Neural cell (in vitro differentiated cells): ENCODE measurements at regions not wholly inside any gene's neighbourhood (a gene's known extent, or its start where the extent isn't known, plus 50 kb on each side); places are given as distances from the start of the nearest gene placed in this dataset.

Experiments used
- H2AFZ ChIP-seq: fragments of 200-600, 300-800 bp; sonication (generic), shearing (Covaris generic); 2 replicates; pipeline ENCODE4 v1.6.0; 2014; ENCODE audit warnings: low read depth, mild to moderate bottlenecking, antibody characterized with exemption, low read length, moderate library complexity
- H3F3A ChIP-seq: fragments of 200-600 bp; shearing (Covaris generic); 2 replicates; pipeline ENCODE4 v1.6.1; 2016; ENCODE audit warnings: mild to moderate bottlenecking, moderate library complexity, mixed read lengths, antibody characterized with exemption, low read length; ENCODE audit not compliant: insufficient read depth, poor library complexity, severe bottlenecking
- H3K27ac ChIP-seq: fragments of 200-600, 300-800 bp; sonication (generic), shearing (Covaris generic); 2 replicates; pipeline ENCODE4 v1.5.1; 2014; ENCODE audit warnings: mild to moderate bottlenecking, low read length, moderate library complexity
- H3K27me3 ChIP-seq: fragments of 300-800, 200-600 bp; sonication (generic), shearing (Covaris generic); 2 replicates; pipeline ENCODE4 v1.6.0; 2014; ENCODE audit warnings: mild to moderate bottlenecking, low read depth, low read length, moderate library complexity; ENCODE audit not compliant: insufficient read depth
- H3K36me3 ChIP-seq: fragments of 300-800, 200-600 bp; sonication (generic), shearing (Covaris generic); 2 replicates; pipeline ENCODE4 v1.5.1; 2014; ENCODE audit warnings: mild to moderate bottlenecking, antibody characterized with exemption, low read length, moderate library complexity; ENCODE audit not compliant: insufficient read depth
- H3K4me2 ChIP-seq: fragments of 300-800, 200-600 bp; sonication (generic), shearing (Covaris generic); 2 replicates; pipeline ENCODE4 v1.6.0; 2014; ENCODE audit warnings: mild to moderate bottlenecking, low read length
- H3K4me3 ChIP-seq: fragments of 300-800, 200-600 bp; sonication (generic), shearing (Covaris generic); 2 replicates; pipeline ENCODE4 v1.5.1; 2014; ENCODE audit warnings: mild to moderate bottlenecking, low read length, moderate library complexity
- H3K79me2 ChIP-seq: fragments of 200-600 bp; shearing (Covaris generic); replicated peaks from 2 replicates; pipeline ENCODE4 v1.6.0; 2014; ENCODE audit warnings: mild to moderate bottlenecking, low read length, moderate library complexity; ENCODE audit not compliant: insufficient read depth
- H3K9ac ChIP-seq: fragments of 300-800, 200-600 bp; sonication (generic), shearing (Covaris generic); 2 replicates; pipeline ENCODE4 v1.6.1; 2016; ENCODE audit warnings: mild to moderate bottlenecking, low read length, mixed read lengths
- H3K9me2 ChIP-seq: fragments of 200-600 bp; shearing (Covaris generic); 2 replicates; pipeline ENCODE4 v1.6.1; 2016; ENCODE audit warnings: mild to moderate bottlenecking, low read length, mixed read lengths; ENCODE audit not compliant: insufficient read depth
- H3K9me3 ChIP-seq: fragments of 200-600, 300-800 bp; sonication (generic), shearing (Covaris generic); 2 replicates; pipeline ENCODE4 v1.6.1; 2016; ENCODE audit warnings: mild to moderate bottlenecking, mixed run types, low read length, moderate library complexity, mixed read lengths
- H4K20me1 ChIP-seq: fragments of 200-600 bp; shearing (Covaris generic); 2 replicates; pipeline ENCODE4 v1.6.1; 2016; ENCODE audit warnings: mild to moderate bottlenecking, mixed run types; ENCODE audit not compliant: insufficient read depth
- CTCF ChIP-seq: fragments of 450-650 bp; IDR thresholded peaks from 2 replicates; pipeline ENCODE4 v1.5.1; 2014; ENCODE audit warnings: antibody characterized with exemption, mild to moderate bottlenecking, moderate library complexity; ENCODE audit not compliant: poor library complexity, severe bottlenecking
- EP300 ChIP-seq: fragments of 450-650 bp; conservative IDR thresholded peaks from 2 replicates; pipeline ENCODE4 v1.6.1; 2014; ENCODE audit warnings: antibody characterized with exemption, mild to moderate bottlenecking, moderate library complexity; ENCODE audit not compliant: poor library complexity, severe bottlenecking
- EZH2 ChIP-seq: fragments of 200-600, 300-800 bp; shearing (Covaris generic), sonication (generic); IDR thresholded peaks from 2 replicates; pipeline ENCODE4 v1.6.1; 2014; ENCODE audit warnings: antibody characterized with exemption, low read length, borderline replicate concordance, mild to moderate bottlenecking; ENCODE audit not compliant: insufficient read depth, poor library complexity, severe bottlenecking
- MXI1 ChIP-seq: fragments of 450-650 bp; conservative IDR thresholded peaks from 2 replicates; pipeline ENCODE4 v1.6.1; 2014; ENCODE audit warnings: antibody characterized with exemption, mild to moderate bottlenecking; ENCODE audit not compliant: poor library complexity, severe bottlenecking
- POLR2AphosphoS5 ChIP-seq: IDR thresholded peaks from 2 replicates; pipeline ENCODE4 v1.6.1; 2012
- RAD21 ChIP-seq: fragments of 450-650 bp; conservative IDR thresholded peaks from 2 replicates; pipeline ENCODE4 v1.6.1; 2014; ENCODE audit warnings: antibody characterized with exemption, mild to moderate bottlenecking, moderate library complexity
- REST ChIP-seq: IDR thresholded peaks from 2 replicates; pipeline ENCODE4 v1.6.1; 2012; ENCODE audit warnings: borderline replicate concordance
- SMC3 ChIP-seq: fragments of 450-650 bp; conservative IDR thresholded peaks from 2 replicates; pipeline ENCODE4 v1.6.1; 2014; ENCODE audit warnings: antibody characterized with exemption, mild to moderate bottlenecking, moderate library complexity; ENCODE audit not compliant: poor library complexity
- TAF1 ChIP-seq: IDR thresholded peaks from 2 replicates; pipeline ENCODE4 v1.6.1; 2012; ENCODE audit warnings: low read depth

- Histone ChIP-seq H3K9me2 (no peaks in the 10 kb centered on the region), H3K9me3 (no peaks in the 10 kb centered on the region), H4K20me1 (no peaks in the 10 kb centered on the region), H3K36me3 (no peaks in the 10 kb centered on the region), H3K4me3 (no peak overlapping the region), H3K79me2 (no peaks in the 10 kb centered on the region), H2AFZ (no peak overlapping the region), H3K27me3 (no peaks in the 10 kb centered on the region), H3F3A (no peaks in the 10 kb centered on the region), H3K9ac (no peak overlapping the region), H3K4me2 (no peak overlapping the region), H3K27ac (no peak overlapping the region)
- no peak for TF ChIP-seq EP300
- no peak for TF ChIP-seq EZH2
- no peak for TF ChIP-seq RAD21
- TF ChIP-seq CTCF: no peak
- no peak for TF ChIP-seq POLR2AphosphoS5
- TF ChIP-seq TAF1: no peak
- no peak for TF ChIP-seq REST
- no peak for TF ChIP-seq SMC3
- no peak for TF ChIP-seq MXI1
Measured at GRCh38 chr5:109610581-109610980, 79.1 kb upstream of the MAN2A1 start.

GRCh38 chr5:109605207-109605730 lies 84.5 kb upstream of the MAN2A1 start:
- H2AFZ ChIP-seq: no peak overlapping the region
- no peaks in the 10 kb centered on the region for H4K20me1 ChIP-seq
- H3K27ac ChIP-seq: no peak overlapping the region
- H3K27me3 ChIP-seq: no peaks in the 10 kb centered on the region
- no peaks in the 10 kb centered on the region for H3F3A ChIP-seq
- TF ChIP-seq POLR2AphosphoS5: no peak
- TF ChIP-seq CTCF: no peak
- TF ChIP-seq EZH2: no peak
- TF ChIP-seq SMC3: no peak
- TF ChIP-seq REST: no peak
- no peak for TF ChIP-seq RAD21
- no peak for TF ChIP-seq MXI1
- no peak for TF ChIP-seq EP300
- no peak for TF ChIP-seq TAF1
- no peaks in the 10 kb centered on the region for H3K9me2 ChIP-seq
- no peak overlapping the region for H3K4me3 ChIP-seq
- no peaks in the 10 kb centered on the region for H3K79me2 ChIP-seq
- H3K36me3 ChIP-seq: no peaks in the 10 kb centered on the region
- H3K9ac ChIP-seq: no peak overlapping the region
- no peaks in the 10 kb centered on the region for H3K9me3 ChIP-seq
- no peak overlapping the region for H3K4me2 ChIP-seq
